Breast epithelium (tissue), 4 donors: ENCODE measurements at regions not wholly inside any gene's neighbourhood (a gene's known extent, or its start where the extent isn't known, plus 50 kb on each side); places are given as distances from the start of the nearest gene placed in this dataset.

Experiments
- DNase-seq, 2 donors: peaks; one replicate each; pipeline ENCODE4 v3.0.0-alpha.2; 2019; ENCODE audit warnings: low spot score in 2 of 2
- H3K27ac ChIP-seq, 2 donors: fragments of 200-600 bp; sonication (generic) in 1 of 2; one replicate each; pipeline ENCODE4 v1.5.1; 2016 to 2019; ENCODE audit warnings: mild to moderate bottlenecking in 1 of 2
- H3K27me3 ChIP-seq, 2 donors: fragments of 200-600 bp; sonication (generic) in 1 of 2; one replicate each; pipeline versions ENCODE4 v1.5.1 to v1.6.0; 2017 to 2019; ENCODE audit warnings: control low read depth in 1 of 2, mild to moderate bottlenecking in 1 of 2
- H3K36me3 ChIP-seq: fragments of 200-600 bp; one replicate; pipeline ENCODE4 v1.5.1; 2019
- H3K4me1 ChIP-seq, 2 donors: fragments of 200-600 bp; sonication (generic); one replicate each; pipeline ENCODE4 v1.5.1; 2016 to 2019; ENCODE audit warnings: control low read depth in 1 of 2
- H3K4me3 ChIP-seq, 3 donors: fragments of 200-600 bp; sonication (generic); 1 replicate in 2 of 3; 2 replicates in 1 of 3; pipeline ENCODE4 v1.5.1; 2016 to 2019; ENCODE audit warnings: mild to moderate bottlenecking in 3 of 3, moderate library complexity in 2 of 3
- H3K9me3 ChIP-seq, 2 donors: fragments of 200-600 bp; sonication (generic) in 1 of 2; one replicate each; pipeline ENCODE4 v1.5.1; 2016 to 2019; ENCODE audit warnings: control low read depth in 1 of 2
- POLR2A ChIP-seq: fragments of 450-650 bp; IDR thresholded peaks from one replicate; pipeline ENCODE4 v1.6.1; 2016; ENCODE audit warnings: antibody characterized with exemption, mild to moderate bottlenecking, moderate library complexity
- POLR2AphosphoS5 ChIP-seq, 3 donors: sonication (generic); formaldehyde crosslinking; IDR thresholded peaks; one replicate each; pipeline ENCODE4 v1.6.1; 2017; ENCODE audit warnings: antibody characterized with exemption in 3 of 3
- intact Hi-C: fragments of 100-400 bp; cut with DNase I; formaldehyde crosslinking; loops from one replicate; pipeline ENCODE4 v1.15.1; 2023; ENCODE audit warnings: low total_unique reads
- TF ChIP-seq, protein P1 (sequence below), 3 donors: fragments of 450-650 bp; IDR thresholded peaks; one replicate each; pipeline ENCODE4 v1.5.1; 2016 to 2017; ENCODE audit warnings: antibody characterized with exemption in 3 of 3, mild to moderate bottlenecking in 3 of 3, moderate library complexity in 3 of 3

DNA sequence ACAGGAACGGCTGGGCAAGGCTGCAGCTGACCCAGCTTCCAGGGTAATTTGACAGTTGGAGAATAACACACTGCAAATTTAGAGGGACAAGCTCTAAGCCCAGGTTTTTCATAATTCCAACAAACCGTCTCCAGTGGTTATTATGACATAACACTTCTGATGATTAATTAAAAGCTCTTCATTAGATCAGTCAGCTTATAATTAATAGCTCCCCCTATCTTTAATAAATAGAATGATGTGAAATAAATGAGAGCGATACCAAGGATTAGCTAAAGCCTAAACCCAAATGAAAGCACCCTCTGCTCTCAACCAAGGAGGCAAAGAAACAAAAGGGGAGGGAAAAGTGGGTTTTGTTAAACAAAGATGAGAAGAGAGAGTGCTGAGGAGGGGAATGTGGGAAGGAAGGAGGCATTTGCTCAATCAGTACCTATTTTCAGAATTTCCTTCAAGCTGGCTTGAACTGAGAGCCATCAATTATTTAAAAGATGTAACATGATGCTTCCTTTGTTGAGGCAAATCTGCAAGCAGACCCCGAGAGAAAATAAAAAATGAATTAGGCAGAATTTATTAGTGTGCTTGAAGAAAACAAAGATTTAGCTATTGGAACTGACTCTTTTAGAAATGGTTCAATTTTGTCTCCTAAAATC, 221.8 kb upstream of the ESRRG start:
- Histone ChIP-seq H3K9me3 (no peaks in the 10 kb centered on the region), H3K27me3 (no peaks in the 10 kb centered on the region), H3K27ac (no peak overlapping the region), H3K36me3 (no peaks in the 10 kb centered on the region), H3K4me1 (no peaks in the 10 kb centered on the region), H3K4me3 (no peak overlapping the region)
- TF ChIP-seq, protein P1, sequence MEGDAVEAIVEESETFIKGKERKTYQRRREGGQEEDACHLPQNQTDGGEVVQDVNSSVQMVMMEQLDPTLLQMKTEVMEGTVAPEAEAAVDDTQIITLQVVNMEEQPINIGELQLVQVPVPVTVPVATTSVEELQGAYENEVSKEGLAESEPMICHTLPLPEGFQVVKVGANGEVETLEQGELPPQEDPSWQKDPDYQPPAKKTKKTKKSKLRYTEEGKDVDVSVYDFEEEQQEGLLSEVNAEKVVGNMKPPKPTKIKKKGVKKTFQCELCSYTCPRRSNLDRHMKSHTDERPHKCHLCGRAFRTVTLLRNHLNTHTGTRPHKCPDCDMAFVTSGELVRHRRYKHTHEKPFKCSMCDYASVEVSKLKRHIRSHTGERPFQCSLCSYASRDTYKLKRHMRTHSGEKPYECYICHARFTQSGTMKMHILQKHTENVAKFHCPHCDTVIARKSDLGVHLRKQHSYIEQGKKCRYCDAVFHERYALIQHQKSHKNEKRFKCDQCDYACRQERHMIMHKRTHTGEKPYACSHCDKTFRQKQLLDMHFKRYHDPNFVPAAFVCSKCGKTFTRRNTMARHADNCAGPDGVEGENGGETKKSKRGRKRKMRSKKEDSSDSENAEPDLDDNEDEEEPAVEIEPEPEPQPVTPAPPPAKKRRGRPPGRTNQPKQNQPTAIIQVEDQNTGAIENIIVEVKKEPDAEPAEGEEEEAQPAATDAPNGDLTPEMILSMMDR (IDR thresholded peaks at IDR 0.05), result no peak
- intact Hi-C loops, result no loop called here
- no peak for DNase-seq

DNA sequence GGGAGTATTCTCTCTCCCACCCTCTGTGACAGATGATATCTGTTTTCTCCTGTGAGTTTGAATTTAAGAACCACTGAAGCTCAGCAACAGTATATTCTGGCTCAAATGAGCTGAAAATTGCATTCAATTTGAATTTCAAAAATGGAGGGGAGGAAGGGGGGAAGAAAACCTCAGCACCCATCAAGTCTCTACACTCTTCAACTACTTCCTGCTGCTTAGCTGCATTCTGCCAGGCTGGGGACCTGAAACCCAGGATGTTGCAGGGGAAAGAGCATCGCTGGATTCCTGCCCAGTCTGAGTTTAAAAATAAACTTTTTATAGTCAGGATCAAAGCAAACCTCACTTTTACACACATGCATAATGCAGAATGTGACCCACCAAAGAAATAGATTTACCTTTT, 214.3 kb upstream of the ESRRG start:
- TF ChIP-seq POLR2A (no peak), POLR2AphosphoS5 (IDR thresholded peaks at IDR 0.05) (no peak)
- TF ChIP-seq, protein P1 (IDR thresholded peaks at IDR 0.05), result no peak
- H3K4me3 ChIP-seq, result no peak overlapping the region

DNA sequence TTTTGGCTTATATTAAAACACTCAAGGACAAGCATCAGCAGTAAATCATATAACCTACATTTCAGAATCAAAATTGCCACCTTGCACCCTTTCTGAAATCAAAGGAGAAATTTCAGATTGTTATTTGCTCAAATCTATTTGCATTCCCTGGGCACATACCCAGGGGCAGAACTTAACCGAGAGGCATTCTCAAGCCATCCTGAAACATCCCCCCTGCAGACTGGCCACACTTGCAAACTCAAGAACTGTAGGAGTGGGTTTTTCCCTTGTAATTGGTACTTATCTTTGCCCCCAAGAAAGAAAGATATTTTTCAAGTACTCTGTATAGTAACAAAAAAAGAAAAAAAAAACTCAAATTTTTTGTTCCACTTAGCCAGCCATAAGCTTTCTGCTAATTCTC, 213.6 kb upstream of the ESRRG start:
- DNase-seq, result no peak
- Histone ChIP-seq H3K9me3 (no peaks in the 10 kb centered on the region), H3K4me3 (no peak overlapping the region), H3K27ac (no peak overlapping the region), H3K36me3 (no peaks in the 10 kb centered on the region), H3K27me3 (no peaks in the 10 kb centered on the region), H3K4me1 (no peaks in the 10 kb centered on the region)
- no peak for TF ChIP-seq POLR2AphosphoS5 (IDR thresholded peaks at IDR 0.05)
- TF ChIP-seq, protein P1 (IDR thresholded peaks at IDR 0.05), result no peak
- TF ChIP-seq POLR2A, result no peak
- intact Hi-C loops, result no loop called here

More for the DNA sequence above, 214.3 kb upstream of the ESRRG start:
- no peaks in the 10 kb centered on the region for H3K27me3 ChIP-seq
- intact Hi-C loops, result no loop called here
- H3K27ac ChIP-seq, result no peak overlapping the region
- H3K36me3 ChIP-seq, result no peaks in the 10 kb centered on the region
- H3K9me3 ChIP-seq, result no peaks in the 10 kb centered on the region
- no peaks in the 10 kb centered on the region for H3K4me1 ChIP-seq
- no peak for DNase-seq

DNA sequence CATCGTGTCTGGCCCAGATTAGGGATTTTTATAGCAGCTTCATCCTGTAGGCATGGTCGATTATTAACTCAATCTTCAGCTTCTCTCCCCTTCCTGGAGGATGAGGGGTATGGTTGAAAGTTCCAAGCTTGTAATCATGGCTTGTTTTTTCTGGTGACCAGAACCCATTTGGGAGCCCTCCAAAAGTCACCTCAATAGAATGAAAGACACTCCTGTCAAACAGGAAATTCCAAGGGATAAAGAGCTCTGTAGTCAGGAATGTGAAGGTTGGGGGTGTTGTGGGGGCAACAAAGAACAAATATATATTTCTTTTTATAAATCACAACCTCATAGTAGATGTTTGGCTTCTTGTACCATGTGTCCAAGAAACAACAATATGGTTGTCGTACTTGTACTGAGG, 212.7 kb upstream of the ESRRG start:
- intact Hi-C loops, result no loop called here
- H3K27me3 ChIP-seq, result no peaks in the 10 kb centered on the region
- no peaks in the 10 kb centered on the region for H3K9me3 ChIP-seq
- TF ChIP-seq POLR2A, result no peak
- TF ChIP-seq POLR2AphosphoS5 (IDR thresholded peaks at IDR 0.05), result no peak
- TF ChIP-seq, protein P1 (IDR thresholded peaks at IDR 0.05), result no peak
- no peak overlapping the region for H3K4me3 ChIP-seq
- H3K4me1 ChIP-seq, result no peaks in the 10 kb centered on the region
- no peak overlapping the region for H3K27ac ChIP-seq
- H3K36me3 ChIP-seq, result no peaks in the 10 kb centered on the region
- DNase-seq, result no peak

DNA sequence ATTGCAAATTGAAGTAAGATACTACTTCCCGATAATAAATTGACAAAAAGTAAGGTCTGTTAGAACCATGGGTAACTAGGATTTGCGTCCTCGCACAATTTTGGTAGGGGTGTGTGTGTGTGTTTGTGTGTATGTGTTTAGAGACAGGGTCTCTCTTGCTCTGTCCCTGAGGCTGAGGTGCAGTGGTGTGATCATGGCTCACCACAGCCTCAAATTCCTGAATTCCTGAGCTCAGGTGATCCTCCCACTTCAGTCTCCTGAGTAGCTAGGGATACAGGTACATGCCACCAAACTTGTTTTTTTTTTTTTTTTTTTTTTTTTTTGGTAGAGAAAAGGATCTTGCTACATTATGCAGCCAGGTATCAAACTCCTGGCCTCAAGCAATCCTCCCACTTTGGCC, 209.2 kb upstream of the ESRRG start:
- H3K27ac ChIP-seq, result no peak overlapping the region
- no peak for DNase-seq
- H3K9me3 ChIP-seq, result no peaks in the 10 kb centered on the region
- H3K4me3 ChIP-seq, result no peak overlapping the region
- TF ChIP-seq POLR2A (no peak), POLR2AphosphoS5 (IDR thresholded peaks at IDR 0.05) (no peak)
- TF ChIP-seq, protein P1 (IDR thresholded peaks at IDR 0.05), result no peak
- no peaks in the 10 kb centered on the region for H3K4me1 ChIP-seq
- H3K27me3 ChIP-seq, result no peaks in the 10 kb centered on the region
- intact Hi-C loops, result no loop called here
- H3K36me3 ChIP-seq, result no peaks in the 10 kb centered on the region
